H1 (cell line): ENCODE measurements at regions not wholly inside any gene's neighbourhood (a gene's known extent, or its start where the extent isn't known, plus 50 kb on each side); places are given as distances from the start of the nearest gene placed in this dataset.

Experiments
- EGR1 ChIP-seq: IDR thresholded peaks from 2 replicates; pipeline ENCODE4 v1.6.1; 2011; ENCODE audit warnings: low read depth, low read length, borderline replicate concordance
- RNF2 ChIP-seq: fragments of 200-900, 300-1000 bp; sonication (generic); IDR thresholded peaks from 2 replicates; pipeline ENCODE4 v1.7.1; 2016; ENCODE audit warnings: borderline replicate concordance, low read depth, mild to moderate bottlenecking, antibody characterized with exemption, low read length; ENCODE audit not compliant: poor library complexity, severe bottlenecking; ENCODE audit errors: missing control alignments
- RXRA ChIP-seq: IDR thresholded peaks from 2 replicates; pipeline ENCODE4 v1.6.1; 2011; ENCODE audit warnings: low read depth, mild to moderate bottlenecking, low read length, moderate library complexity; ENCODE audit not compliant: insufficient read depth
- TBP ChIP-seq: IDR thresholded peaks from 2 replicates; pipeline ENCODE4 v1.6.1; 2011; ENCODE audit warnings: low read depth, low read length, improper control_type of control experiment

DNA sequence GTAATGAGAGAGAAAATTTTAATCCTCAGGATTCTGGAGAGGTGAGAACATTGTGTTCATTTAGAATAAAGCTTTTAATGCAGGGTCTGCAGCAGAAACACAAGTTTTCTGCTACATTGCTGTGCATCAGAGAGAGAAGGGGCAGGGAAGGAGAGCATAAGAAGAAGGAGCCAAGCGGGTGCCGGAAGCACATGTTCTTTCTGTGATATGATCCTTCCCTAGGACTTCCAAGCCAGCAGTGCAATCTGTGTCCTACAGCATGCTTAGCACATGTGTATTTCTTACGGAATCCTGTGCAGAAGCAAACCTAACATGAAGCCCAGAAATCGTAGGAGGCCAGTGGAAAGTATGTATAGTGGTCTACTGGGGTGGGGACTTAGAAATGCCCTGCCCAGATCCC, 458.3 kb upstream of the BRINP1 start (continued):
- TF ChIP-seq RNF2 (no peak), EGR1 (no peak), RXRA (no peak), TBP (no peak)
